GM21619 (cell line): ENCODE measurements at regions not wholly inside any gene's neighbourhood (a gene's known extent, or its start where the extent isn't known, plus 50 kb on each side); places are given as distances from the start of the nearest gene placed in this dataset.

Source experiments
- ATAC-seq: cut with Tn5 transposase; IDR thresholded peaks from one replicate; pipeline ENCODE4 v1.9.1; 2021; ENCODE audit not compliant: unreplicated experiment

- no peak for ATAC-seq
These were observed 97.2 kb downstream of the MAIP1 start for GRCh38 chr2:200052627-200053026.

- no peak for ATAC-seq
These were observed 99.5 kb downstream of the MAIP1 start for GRCh38 chr2:200054681-200055468.

GRCh38 chr2:200056105-200056504 is 100.7 kb downstream of the MAIP1 start:
- no peak for ATAC-seq

- ATAC-seq = no peak
These were observed 107.8 kb downstream of the MAIP1 start for GRCh38 chr2:200063155-200063554.

- ATAC-seq = no peak
These were observed 109.5 kb downstream of the MAIP1 start for GRCh38 chr2:200064879-200065278.

GRCh38 chr2:200065477-200065876 is 110.1 kb downstream of the MAIP1 start:
- no peak for ATAC-seq

GRCh38 chr2:200066417-200066816 is 111.0 kb downstream of the MAIP1 start:
- ATAC-seq = no peak

- no peak for ATAC-seq
These were observed 113.3 kb downstream of the MAIP1 start for GRCh38 chr2:200068642-200069041.

GRCh38 chr2:200077210-200077650 is 121.8 kb downstream of the MAIP1 start:
- ATAC-seq = no peak

GRCh38 chr2:200077838-200078237 is 122.5 kb downstream of the MAIP1 start:
- no peak for ATAC-seq

- no peak for ATAC-seq
These were observed 124.0 kb downstream of the MAIP1 start for GRCh38 chr2:200079356-200079755.

GRCh38 chr2:200081236-200081635 is 125.9 kb downstream of the MAIP1 start:
- no peak for ATAC-seq

GRCh38 chr2:200081811-200082210 is 126.4 kb downstream of the MAIP1 start:
- no peak for ATAC-seq

GRCh38 chr2:200084036-200084435 is 128.7 kb downstream of the MAIP1 start:
- ATAC-seq = no peak

- ATAC-seq = no peak
These were observed 131.5 kb downstream of the MAIP1 start for GRCh38 chr2:200086911-200087310.

- no peak for ATAC-seq
These were observed 132.1 kb downstream of the MAIP1 start for GRCh38 chr2:200087451-200087850.

- ATAC-seq = no peak
These were observed 133.8 kb downstream of the MAIP1 start for GRCh38 chr2:200089040-200089755.

GRCh38 chr2:200089756-200090109 is 134.4 kb downstream of the MAIP1 start:
- ATAC-seq = no peak

- ATAC-seq = no peak
These were observed 135.3 kb downstream of the MAIP1 start for GRCh38 chr2:200090683-200091082.

- ATAC-seq = no peak
These were observed 135.7 kb downstream of the MAIP1 start for GRCh38 chr2:200091126-200091525.

- no peak for ATAC-seq
These were observed 136.9 kb downstream of the MAIP1 start for GRCh38 chr2:200092235-200092634.

- no peak for ATAC-seq
These were observed 140.1 kb downstream of the MAIP1 start for GRCh38 chr2:200095436-200095835.
